Small intestine (tissue), 7 donors: ENCODE measurements at regions not wholly inside any gene's neighbourhood (a gene's known extent, or its start where the extent isn't known, plus 50 kb on each side); places are given as distances from the start of the nearest gene placed in this dataset.
"Not testable (repeated sequence)": the region's sequence is repeated elsewhere in the genome, so short reads cannot be mapped to it uniquely, and the experiment has no call there.

Experiments used
- DNase-seq, 2 donors: peaks; one replicate each; pipeline versions ENCODE4 v3.0.0 to v3.0.0-alpha.2; 2013
- FAIRE-seq: peaks from 2 replicates; lab custom pipeline; 2012; peaks lifted over from hg19 to GRCh38; lab: Jason Lieb, UNC
- H3K27ac ChIP-seq, 3 donors: one replicate each; pipeline ENCODE4 v1.5.1; 2013; ENCODE audit warnings: low read length in 2 of 3, mild to moderate bottlenecking in 2 of 3, control low read depth in 1 of 3, inconsistent platforms in 1 of 3, low read depth in 1 of 3, moderate library complexity in 1 of 3
- H3K27me3 ChIP-seq, 3 donors: one replicate each; pipeline ENCODE4 v1.6.1; 2013; ENCODE audit warnings: low read length in 3 of 3, inconsistent platforms in 1 of 3; ENCODE audit not compliant: control insufficient read depth in 3 of 3, insufficient read depth in 3 of 3
- H3K36me3 ChIP-seq, 3 donors: one replicate each; pipeline ENCODE4 v1.6.1; 2013; ENCODE audit warnings: low read length in 3 of 3, inconsistent platforms in 1 of 3, low read depth in 1 of 3, mild to moderate bottlenecking in 1 of 3, moderate library complexity in 1 of 3; ENCODE audit not compliant: control insufficient read depth in 3 of 3, insufficient read depth in 2 of 3
- H3K4me1 ChIP-seq, 3 donors: one replicate each; pipeline ENCODE4 v1.6.1; 2013; ENCODE audit warnings: low read length in 2 of 3, inconsistent platforms in 1 of 3, low read depth in 1 of 3, mild to moderate bottlenecking in 1 of 3, moderate library complexity in 1 of 3; ENCODE audit not compliant: control insufficient read depth in 3 of 3, insufficient read depth in 2 of 3
- H3K4me3 ChIP-seq, 3 donors: one replicate each; pipeline ENCODE4 v1.5.1; 2013; ENCODE audit warnings: low read length in 3 of 3, control low read depth in 1 of 3, inconsistent platforms in 1 of 3, low read depth in 1 of 3, mild to moderate bottlenecking in 1 of 3, moderate library complexity in 1 of 3
- H3K9me3 ChIP-seq, 2 donors: one replicate each; pipeline ENCODE4 v1.6.1; 2013; ENCODE audit warnings: low read depth in 1 of 2, low read length in 1 of 2; ENCODE audit not compliant: control insufficient read depth in 2 of 2, insufficient read depth in 1 of 2
- WGBS, 3 donors: extraction: QIAGEN DNeasy Blood & Tissue Kit; methylation state at CpG; one replicate each; pipeline ENCODE4 v1.1.7; 2013; 5-methylcytosine and 5-hydroxymethylcytosine counted together
- donor health status: healthy with polysubstance abuse.
- donor health status: control.
- donor health status: control.
- donor health status: Bipolar disorder and iron deficiency.
- donor health status: healthy.

DNA sequence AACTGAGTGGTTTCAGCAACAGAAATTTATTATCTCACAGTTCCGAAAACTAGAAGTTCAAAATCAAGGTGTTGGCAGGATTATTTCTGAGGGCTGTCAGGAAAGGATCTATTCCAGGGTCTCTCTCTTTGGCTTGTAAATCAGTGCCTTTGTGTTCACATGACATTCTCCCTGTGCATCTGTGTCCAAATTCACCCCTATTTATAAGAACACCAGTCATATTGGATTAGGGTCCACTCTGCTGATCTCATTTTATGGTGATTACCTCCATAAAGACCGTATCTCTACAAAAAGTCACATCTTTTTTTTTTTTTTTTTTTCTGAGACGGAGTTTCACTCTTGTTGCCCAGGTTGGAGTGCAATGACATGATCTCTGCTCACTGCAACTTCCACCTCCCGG, 68.6 kb upstream of the MARCKS start:
- peaks cover 0 to 28% (median 0%) of the 10 kb centered on the region in 3 donors for H3K4me1 ChIP-seq
- H3K27ac ChIP-seq, result peak overlapping the region in 1 of 3 donors; percentile 71
- DNase-seq (peak in 1 of 2 donors; percentile 64), FAIRE-seq (no peak)
- no peak overlapping the region for H3K4me3 ChIP-seq
- H3K36me3 ChIP-seq, result no peaks in the 10 kb centered on the region
- WGBS, 3 donors, result 29 to 62% (median 49%) methylated on average over 4 of the region's 4 CpGs
- H3K9me3 ChIP-seq, result peaks cover 0 to 4% of the 10 kb centered on the region in 2 donors
- H3K27me3 ChIP-seq, result no peaks in the 10 kb centered on the region

GRCh38 chr6:113791225-113791624, 65.9 kb upstream of the MARCKS start:
- peak in 1 of 2 donors; percentile 62 for DNase-seq
- peaks cover 0 to 28% (median 0%) of the 10 kb centered on the region in 3 donors for H3K4me1 ChIP-seq
- H3K36me3 ChIP-seq, H3K27ac ChIP-seq, H3K9me3 ChIP-seq, FAIRE-seq, H3K27me3 ChIP-seq, H3K4me3 ChIP-seq: not testable (repeated sequence)
- 58 to 79% (median 71%) methylated on average over 4 of the region's 4 CpGs for WGBS, 3 donors

GRCh38 chr6:113795371-113795770, 61.8 kb upstream of the MARCKS start:
- not testable (repeated sequence) for FAIRE-seq

GRCh38 chr6:113796038-113796437, 61.1 kb upstream of the MARCKS start:
- Histone ChIP-seq H3K4me3 (no peak overlapping the region), H3K27me3 (no peaks in the 10 kb centered on the region), H3K9me3 (peaks cover 0 to 4% of the 10 kb centered on the region in 2 donors), H3K36me3 (no peaks in the 10 kb centered on the region), H3K27ac (no peak overlapping the region), H3K4me1 (no peaks in the 10 kb centered on the region)
- FAIRE-seq, result no peak
- DNase-seq, result no peak

More at GRCh38 chr6:113795371-113795770, 61.8 kb upstream of the MARCKS start:
- DNase-seq, H3K27me3 ChIP-seq, H3K27ac ChIP-seq, H3K36me3 ChIP-seq, H3K9me3 ChIP-seq, H3K4me1 ChIP-seq, H3K4me3 ChIP-seq: not testable (repeated sequence)
- 71 to 81% (median 71%) methylated on average over 4 of the region's 4 CpGs for WGBS, 3 donors

GRCh38 chr6:113802779-113803178, 54.4 kb upstream of the MARCKS start:
- H3K4me3 ChIP-seq, result no peak overlapping the region
- DNase-seq (no peak), FAIRE-seq (no peak)
- no peaks in the 10 kb centered on the region for H3K9me3 ChIP-seq
- no peaks in the 10 kb centered on the region for H3K36me3 ChIP-seq
- no peaks in the 10 kb centered on the region for H3K27me3 ChIP-seq
- no peak overlapping the region for H3K27ac ChIP-seq
- no peaks in the 10 kb centered on the region for H3K4me1 ChIP-seq

- 65 to 81% (median 77%) methylated on average over 7 of the region's 7 CpGs for WGBS, 3 donors
- DNase-seq (no peak), FAIRE-seq (peak; percentile 10)
- Histone ChIP-seq H3K4me1 (no peaks in the 10 kb centered on the region), H3K36me3 (no peaks in the 10 kb centered on the region), H3K27ac (peak overlapping the region in 2 of 3 donors; percentile 3 to 21), H3K27me3 (no peaks in the 10 kb centered on the region), H3K4me3 (no peak overlapping the region), H3K9me3 (no peaks in the 10 kb centered on the region)
Measured at GRCh38 chr6:113805173-113805790, 51.9 kb upstream of the MARCKS start.

DNA sequence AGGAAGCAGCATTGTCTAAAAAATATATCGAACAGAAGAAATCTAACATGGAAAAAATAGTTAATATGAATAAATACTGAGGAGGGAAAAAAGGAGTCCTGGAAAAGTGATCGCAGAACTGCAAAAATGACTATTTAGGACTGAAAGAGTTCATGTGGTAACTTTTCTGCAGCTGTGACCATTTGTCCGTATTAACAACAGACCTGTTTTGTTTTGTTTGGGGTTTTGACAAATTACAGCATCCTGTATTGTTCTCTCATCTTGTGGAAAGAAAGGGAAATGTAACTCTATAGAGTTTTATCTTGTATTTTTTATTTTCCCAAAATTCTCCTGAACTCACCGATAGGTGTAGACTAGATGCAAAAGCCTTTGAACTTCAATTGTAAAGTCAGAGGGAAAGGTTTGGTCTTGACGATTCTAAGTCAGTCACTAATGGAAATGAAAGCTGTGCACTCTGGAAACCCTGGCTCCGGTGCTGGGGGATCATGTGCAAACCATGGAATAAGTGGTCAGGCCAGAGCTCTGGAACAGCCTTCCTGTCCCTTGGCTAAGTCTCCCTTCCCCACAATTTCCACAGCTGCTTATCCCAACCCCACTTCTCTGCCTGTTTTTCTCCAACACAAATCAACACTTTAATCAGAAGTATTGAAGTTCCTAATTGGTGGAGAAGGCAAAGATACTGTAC, 51.2 kb upstream of the MARCKS start:
- 75 to 93% (median 88%) methylated on average over 6 of the region's 6 CpGs for WGBS, 3 donors
- H3K4me3 ChIP-seq, result no peak overlapping the region
- no peak overlapping the region for H3K27ac ChIP-seq
- no peaks in the 10 kb centered on the region for H3K36me3 ChIP-seq
- no peaks in the 10 kb centered on the region for H3K27me3 ChIP-seq
- H3K4me1 ChIP-seq, result no peaks in the 10 kb centered on the region
- DNase-seq (no peak), FAIRE-seq (no peak)
- no peaks in the 10 kb centered on the region for H3K9me3 ChIP-seq
